PC-9 (cell line): ENCODE measurements at regions not wholly inside any gene's neighbourhood (a gene's known extent, or its start where the extent isn't known, plus 50 kb on each side); places are given as distances from the start of the nearest gene placed in this dataset.

Source experiments
- BruUV-seq: library from RNA; stranded (reverse); fragments of 400-500 nt; replicated peaks from 2 replicates; lab custom pipeline; 2021; lab: Mats Ljungman, UMichigan
- CTCF ChIA-PET: fragments of 300-600 bp; sonication (Branson Sonifier 250); formaldehyde crosslinking; loops from one replicate; lab custom pipeline; 2022; ENCODE audit warnings: antibody characterized with exemption; lab: Charles Lee
- POLR2A ChIA-PET: fragments of 300-600 bp; sonication (Branson Sonifier 250); formaldehyde crosslinking; loops from one replicate; lab custom pipeline; 2022; ENCODE audit warnings: antibody characterized with exemption; ENCODE audit not compliant: unreplicated experiment; lab: Charles Lee
- DNase-seq, 2 experiments: peaks; one replicate each; pipeline versions ENCODE4 v3.0.0 to v3.0.0-alpha.2; 2015 to 2022; ENCODE audit warnings: mixed read lengths in 1 of 2
- H2AFZ ChIP-seq: fragments of 200-600 bp; sonication (generic); 2 replicates; pipeline ENCODE4 v1.8.1; 2017; ENCODE audit warnings: antibody characterized with exemption
- H3F3A ChIP-seq: fragments of 200-600 bp; sonication (generic); 2 replicates; pipeline ENCODE4 v1.8.1; 2017; ENCODE audit warnings: antibody characterized with exemption, mild to moderate bottlenecking, low read depth; ENCODE audit not compliant: insufficient read depth
- H3K27ac ChIP-seq: fragments of 200-600 bp; sonication (generic); 2 replicates; pipeline ENCODE4 v1.6.1; 2016; ENCODE audit warnings: mixed run types
- H3K27me3 ChIP-seq: fragments of 200-600 bp; sonication (generic); 2 replicates; pipeline ENCODE4 v1.6.1; 2016; ENCODE audit warnings: low read depth, mixed run types; ENCODE audit not compliant: insufficient read depth
- H3K36me3 ChIP-seq: fragments of 200-600 bp; sonication (generic); 2 replicates; pipeline ENCODE4 v1.6.1; 2016; ENCODE audit warnings: low read depth, mixed run types
- H3K4me1 ChIP-seq: fragments of 200-600 bp; sonication (generic); replicated peaks from 2 replicates; pipeline ENCODE4 v1.6.1; 2016; ENCODE audit warnings: mixed run types; ENCODE audit not compliant: insufficient read depth
- H3K4me2 ChIP-seq: fragments of 200-600 bp; sonication (generic); 2 replicates; pipeline ENCODE4 v1.6.1; 2017; ENCODE audit warnings: mixed run types
- H3K4me3 ChIP-seq: fragments of 200-600 bp; sonication (generic); 2 replicates; pipeline ENCODE4 v1.6.1; 2016; ENCODE audit warnings: mixed run types
- H3K79me2 ChIP-seq: fragments of 200-600 bp; sonication (generic); 2 replicates; pipeline ENCODE4 v1.6.1; 2017; ENCODE audit warnings: low read depth, mixed run types
- H3K9me2 ChIP-seq: fragments of 200-600 bp; sonication (generic); 2 replicates; pipeline ENCODE4 v1.8.1; 2017; ENCODE audit warnings: mild to moderate bottlenecking; ENCODE audit not compliant: insufficient read depth
- H3K9me3 ChIP-seq: fragments of 200-600 bp; sonication (generic); 2 replicates; pipeline ENCODE4 v1.8.1; 2016; ENCODE audit warnings: low read depth; ENCODE audit not compliant: insufficient read depth
- H4K20me1 ChIP-seq: fragments of 200-600 bp; sonication (generic); 2 replicates; pipeline ENCODE4 v1.8.1; 2017; ENCODE audit not compliant: insufficient read depth
- EZH2 ChIP-seq: fragments of 200-600 bp; sonication (generic); IDR thresholded peaks from 2 replicates; pipeline ENCODE4 v1.8.0; 2017; ENCODE audit warnings: antibody characterized with exemption, low read depth
- intact Hi-C: fragments of 100-400 bp; cut with micrococcal nuclease; formaldehyde crosslinking; loops from one replicate; pipeline ENCODE4 v1.10.0; 2022; ENCODE audit not compliant: unreplicated experiment
- TF ChIP-seq, protein P1 (sequence below): fragments of 200-600 bp; sonication (generic); conservative IDR thresholded peaks from 2 replicates; pipeline ENCODE4 v1.6.1; 2017; ENCODE audit warnings: mixed run types, antibody characterized with exemption, mild to moderate bottlenecking, moderate library complexity

DNA sequence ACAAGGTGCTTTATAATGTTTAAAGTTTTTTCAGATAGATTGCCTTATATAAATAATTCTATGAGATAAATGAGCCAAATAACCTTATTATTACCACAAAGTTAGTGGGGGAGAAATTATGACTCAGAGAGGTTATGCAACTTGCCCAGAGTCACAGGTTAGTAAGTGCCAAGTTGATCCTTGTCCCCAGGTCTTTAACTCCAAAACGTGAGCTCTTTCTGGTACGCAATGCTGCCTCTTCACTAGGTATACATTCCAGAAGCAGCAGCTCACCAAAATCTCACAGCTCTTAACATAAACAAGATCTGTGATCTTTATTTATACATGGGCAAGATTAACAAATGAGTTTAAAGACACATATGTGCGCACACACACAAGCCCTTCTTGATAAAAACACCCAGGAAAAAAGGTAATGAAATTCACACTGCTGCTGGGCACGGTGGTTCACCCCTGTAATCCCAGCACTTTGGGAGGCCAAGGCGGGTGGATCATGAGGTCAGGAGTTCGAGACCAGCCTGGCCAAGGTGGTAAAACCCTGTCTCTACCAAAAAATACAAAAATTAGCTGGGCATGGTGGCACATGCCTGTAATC lies 59.8 kb upstream of the NR2F2 start:
- H3K79me2 ChIP-seq = no peaks in the 10 kb centered on the region; the same call in 1 of the 2 replicates
- POLR2A ChIA-PET = interaction anchor here (0.6 to 1.1 kb wide), 3 partner anchors 55 to 60 kb away, joined by 4 to 8 read pairs (median 5); partner anchors contain the start of gene NR2F2
- no peaks in the 10 kb centered on the region for H4K20me1 ChIP-seq
- CTCF ChIA-PET = interaction anchor here (0.5 kb wide), 1 partner anchor 136 kb away, joined by 4 read pairs; no protein-coding TSS in a partner anchor
- peak overlapping the region; percentile 87 for H3K27ac ChIP-seq
- no peaks in the 10 kb centered on the region for H3K9me3 ChIP-seq
- H3F3A ChIP-seq = peaks cover 57% of the 10 kb centered on the region
- H3K27me3 ChIP-seq = no peaks in the 10 kb centered on the region
- BruUV-seq = no TSS peak
- peak; percentile 31 to 97 for DNase-seq
- H3K36me3 ChIP-seq = no peaks in the 10 kb centered on the region
- no peak for TF ChIP-seq EZH2
- TF ChIP-seq, protein P1, sequence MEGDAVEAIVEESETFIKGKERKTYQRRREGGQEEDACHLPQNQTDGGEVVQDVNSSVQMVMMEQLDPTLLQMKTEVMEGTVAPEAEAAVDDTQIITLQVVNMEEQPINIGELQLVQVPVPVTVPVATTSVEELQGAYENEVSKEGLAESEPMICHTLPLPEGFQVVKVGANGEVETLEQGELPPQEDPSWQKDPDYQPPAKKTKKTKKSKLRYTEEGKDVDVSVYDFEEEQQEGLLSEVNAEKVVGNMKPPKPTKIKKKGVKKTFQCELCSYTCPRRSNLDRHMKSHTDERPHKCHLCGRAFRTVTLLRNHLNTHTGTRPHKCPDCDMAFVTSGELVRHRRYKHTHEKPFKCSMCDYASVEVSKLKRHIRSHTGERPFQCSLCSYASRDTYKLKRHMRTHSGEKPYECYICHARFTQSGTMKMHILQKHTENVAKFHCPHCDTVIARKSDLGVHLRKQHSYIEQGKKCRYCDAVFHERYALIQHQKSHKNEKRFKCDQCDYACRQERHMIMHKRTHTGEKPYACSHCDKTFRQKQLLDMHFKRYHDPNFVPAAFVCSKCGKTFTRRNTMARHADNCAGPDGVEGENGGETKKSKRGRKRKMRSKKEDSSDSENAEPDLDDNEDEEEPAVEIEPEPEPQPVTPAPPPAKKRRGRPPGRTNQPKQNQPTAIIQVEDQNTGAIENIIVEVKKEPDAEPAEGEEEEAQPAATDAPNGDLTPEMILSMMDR = no peak
- intact Hi-C loops = loop anchor here (5.0 kb wide), 1 partner anchor 98 kb away; no protein-coding TSS in a partner anchor
- H3K4me1 ChIP-seq = peaks cover 92% of the 10 kb centered on the region
- H3K4me2 ChIP-seq = peak overlapping the region; percentile 68
- H3K9me2 ChIP-seq = no peaks in the 10 kb centered on the region
- no peak overlapping the region for H3K4me3 ChIP-seq
- no peak overlapping the region for H2AFZ ChIP-seq

DNA sequence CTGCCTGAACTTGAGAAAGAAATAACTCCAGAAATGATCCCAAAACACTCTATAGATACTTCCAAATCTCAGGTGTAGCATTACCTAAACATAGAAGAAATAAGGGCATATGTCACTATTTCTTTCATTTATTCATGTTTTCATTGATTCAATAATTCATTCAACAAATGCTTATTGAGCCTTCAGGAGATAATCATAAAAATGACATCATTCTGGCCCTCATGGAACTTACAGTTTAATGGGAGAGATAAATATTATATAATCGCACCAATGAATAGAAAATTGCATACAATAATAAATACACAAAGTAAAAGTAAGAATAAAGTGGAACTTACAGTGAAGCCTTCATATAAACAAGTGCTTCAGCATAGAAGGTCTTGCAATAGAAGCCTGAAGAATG lies 58.1 kb upstream of the NR2F2 start:
- CTCF ChIA-PET = interaction anchor here (0.6 kb wide), 1 partner anchor 55 kb away, joined by 9 read pairs; no protein-coding TSS in a partner anchor
- BruUV-seq = no TSS peak
- peaks cover 97% of the 10 kb centered on the region for H3K4me1 ChIP-seq

DNA sequence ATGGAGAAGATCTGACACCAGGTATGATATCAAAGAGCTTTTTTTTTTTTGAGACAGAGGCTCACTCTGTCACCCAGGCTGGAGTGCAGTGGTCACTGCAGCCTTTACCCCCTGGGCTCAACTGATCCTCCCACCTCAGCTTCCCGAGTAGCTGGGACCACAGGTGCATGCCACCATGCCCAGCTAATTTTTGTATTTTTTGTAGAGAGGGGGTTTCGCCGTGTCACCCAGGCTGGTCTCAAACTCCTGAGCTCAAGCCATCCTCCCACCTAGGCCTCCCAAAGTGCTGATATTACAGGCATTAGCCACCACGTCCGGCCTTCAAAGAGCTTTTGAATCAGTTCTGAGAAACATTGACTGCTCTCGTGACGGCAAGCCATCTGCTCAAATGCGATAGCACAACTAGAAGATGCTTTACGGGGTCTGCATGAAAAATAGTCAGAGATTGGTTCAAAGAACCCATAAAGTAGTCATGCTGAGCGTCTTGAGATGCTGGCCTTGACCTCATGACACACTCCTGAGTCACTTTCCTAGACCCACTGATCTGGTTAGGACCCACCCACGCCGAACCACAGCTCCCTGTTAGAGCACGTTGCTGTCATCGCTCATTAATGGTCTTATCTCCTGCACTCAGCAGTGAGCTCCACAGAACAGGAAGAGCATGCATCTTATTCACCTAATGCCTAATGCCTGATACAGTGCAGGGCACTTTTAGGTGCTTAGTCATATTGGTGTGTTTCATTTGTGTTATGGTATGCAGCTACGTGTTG lies 57.0 kb upstream of the NR2F2 start:
- peaks cover 86% of the 10 kb centered on the region for H3K4me1 ChIP-seq
- BruUV-seq = TSS peak; percentile 83
- POLR2A ChIA-PET = interaction anchor here (0.6 to 1.3 kb wide), 6 partner anchors 9 to 474 kb away, joined by 3 to 46 read pairs (median 8); partner anchors contain the start of gene NR2F2
- H3K4me2 ChIP-seq = peak overlapping the region; percentile 91
- no peak overlapping the region for H2AFZ ChIP-seq
- CTCF ChIA-PET = interaction anchor here (1.2 kb wide), 1 partner anchor 53 kb away, joined by 4 read pairs; no protein-coding TSS in a partner anchor
- no peaks in the 10 kb centered on the region for H3K9me3 ChIP-seq
- H3K79me2 ChIP-seq = no peaks in the 10 kb centered on the region; the same call in 1 of the 2 replicates
- peaks cover 56% of the 10 kb centered on the region for H3F3A ChIP-seq
- TF ChIP-seq, protein P1 = no peak
- H3K9me2 ChIP-seq = no peaks in the 10 kb centered on the region
- H3K27me3 ChIP-seq = no peaks in the 10 kb centered on the region
- DNase-seq = peak; percentile 85 to 100
- H3K36me3 ChIP-seq = no peaks in the 10 kb centered on the region
- H3K4me3 ChIP-seq = no peak overlapping the region; the same call in 1 of the 2 replicates
- intact Hi-C loops = loop anchor here (1.0 to 5.0 kb wide), 3 partner anchors 53 to 401 kb away; no protein-coding TSS in a partner anchor
- peak overlapping the region; percentile 95 for H3K27ac ChIP-seq
- H4K20me1 ChIP-seq = no peaks in the 10 kb centered on the region

More for the DNA sequence above, 58.1 kb upstream of the NR2F2 start:
- no peak overlapping the region for H3K4me2 ChIP-seq
- peaks cover 64% of the 10 kb centered on the region for H3F3A ChIP-seq
- H3K9me3 ChIP-seq = no peaks in the 10 kb centered on the region
- DNase-seq = no peak
- no peaks in the 10 kb centered on the region for H3K27me3 ChIP-seq
- POLR2A ChIA-PET = no interaction called here
- no peaks in the 10 kb centered on the region; the same call in 1 of the 2 replicates for H3K79me2 ChIP-seq
- no peaks in the 10 kb centered on the region for H3K36me3 ChIP-seq
- intact Hi-C loops = loop anchor here (5.0 kb wide), 1 partner anchor 100 kb away; no protein-coding TSS in a partner anchor
- no peaks in the 10 kb centered on the region for H4K20me1 ChIP-seq
- H3K4me3 ChIP-seq = no peak overlapping the region
- H2AFZ ChIP-seq = no peak overlapping the region
- no peaks in the 10 kb centered on the region for H3K9me2 ChIP-seq
- peak overlapping the region; percentile 95 for H3K27ac ChIP-seq
- no peak for TF ChIP-seq EZH2
- TF ChIP-seq, protein P1 = no peak
